ENCODE measurements at regions not wholly inside any gene's neighbourhood (a gene's known extent, or its start where the extent isn't known, plus 50 kb on each side); places are given as distances from the start of the nearest gene placed in this dataset.
"Not testable (repeated sequence)": the region's sequence is repeated elsewhere in the genome, so short reads cannot be mapped to it uniquely, and the experiment has no call there.

DNA sequence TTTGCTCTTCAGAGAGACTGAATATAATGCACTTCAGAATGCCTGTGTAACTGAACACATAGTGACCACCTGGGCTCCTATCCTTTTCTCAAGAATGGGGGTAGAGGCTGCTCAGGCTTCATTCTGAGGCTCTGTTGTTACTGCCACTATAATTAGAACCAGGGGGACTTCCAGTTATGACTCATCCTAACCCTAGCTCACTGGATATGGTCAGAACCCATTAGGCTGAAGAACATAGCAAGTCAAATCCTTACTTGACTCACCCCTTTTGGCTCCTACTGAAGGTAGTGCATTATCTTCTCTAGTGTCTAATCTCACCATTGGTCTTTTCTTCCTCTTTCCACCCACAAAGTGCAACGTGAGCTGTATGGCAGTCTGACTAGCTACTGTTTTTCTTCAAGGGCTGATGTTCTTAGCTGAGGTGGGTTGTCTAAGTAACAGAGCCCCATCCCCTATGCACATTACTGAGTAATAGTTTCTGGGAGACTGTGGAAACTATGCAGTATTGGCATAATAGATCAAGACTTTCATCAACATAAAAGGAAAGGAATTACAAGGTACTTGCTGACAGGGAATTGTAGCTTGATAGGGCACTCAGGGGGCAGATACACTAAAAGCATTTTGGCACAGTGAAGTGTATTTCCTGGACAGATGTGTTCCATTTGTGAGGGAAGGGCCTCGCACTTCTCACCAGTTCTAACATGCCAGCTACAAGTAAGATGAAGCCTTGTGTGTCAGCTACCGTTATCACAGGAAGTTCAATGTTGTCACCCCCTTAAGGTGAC is 431.0 kb upstream of the MEF2C start:
- DNase-seq = peak in 1 of 2 donors; percentile 12

DNA sequence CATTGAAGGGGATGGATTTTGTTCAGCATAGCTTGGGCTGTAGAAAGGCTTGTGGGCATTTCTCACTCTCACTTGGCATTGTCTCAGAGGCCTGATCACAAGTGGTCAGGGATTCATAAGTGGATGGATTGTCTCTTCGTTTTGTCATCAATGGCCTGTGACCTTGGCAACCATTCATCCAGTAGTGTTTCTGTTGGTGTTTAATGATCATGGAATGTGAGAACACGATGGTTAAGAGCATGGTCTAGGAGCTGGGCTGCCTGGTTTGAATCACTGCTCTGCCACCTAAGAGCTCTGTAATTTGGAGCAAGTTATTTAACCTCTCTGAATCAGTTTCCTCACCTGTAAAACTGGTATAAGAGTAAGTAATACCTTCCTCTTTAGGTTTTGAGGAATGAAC is 430.1 kb upstream of the MEF2C start:
- no peak for DNase-seq

DNA sequence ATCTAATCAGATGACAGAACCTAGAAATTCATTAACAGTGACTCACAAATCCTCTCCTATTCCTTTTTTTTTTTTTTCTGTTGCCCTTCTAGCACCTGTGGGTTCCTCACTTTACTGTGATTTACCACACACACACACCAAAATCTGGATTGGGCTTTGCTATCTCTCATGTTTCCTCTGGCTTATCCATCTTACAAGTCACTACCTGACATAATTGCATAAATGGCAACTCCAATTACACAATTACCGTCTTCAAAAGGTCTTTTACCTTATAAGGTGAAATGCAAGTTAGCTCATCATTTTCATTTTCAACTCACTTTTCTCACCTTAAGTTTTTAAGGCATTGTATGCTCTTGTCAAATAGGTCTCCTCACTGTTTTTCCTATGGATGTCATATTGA is 426.3 kb upstream of the MEF2C start:
- DNase-seq = no peak

DNA sequence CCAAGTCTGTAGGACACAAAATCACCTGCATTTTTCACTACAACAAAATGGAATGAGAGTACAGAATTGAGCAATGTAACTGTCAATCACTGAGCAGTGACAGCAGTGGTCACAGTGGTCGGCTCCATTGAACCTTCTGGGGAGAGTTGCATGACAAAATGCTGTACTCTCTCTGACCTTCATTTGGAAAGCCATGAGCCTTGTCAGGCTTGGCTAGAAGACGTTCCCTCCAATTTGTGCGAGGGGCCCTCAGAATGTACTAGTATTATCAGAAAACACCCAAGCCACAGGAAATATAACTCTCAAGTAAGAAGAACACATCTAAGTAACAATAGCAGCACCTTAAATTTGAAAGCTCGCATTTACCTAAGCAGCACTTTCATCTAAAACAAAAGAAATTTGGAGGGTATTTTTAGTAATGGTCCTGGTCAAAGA is 425.6 kb upstream of the MEF2C start:
- DNase-seq = no peak

DNA sequence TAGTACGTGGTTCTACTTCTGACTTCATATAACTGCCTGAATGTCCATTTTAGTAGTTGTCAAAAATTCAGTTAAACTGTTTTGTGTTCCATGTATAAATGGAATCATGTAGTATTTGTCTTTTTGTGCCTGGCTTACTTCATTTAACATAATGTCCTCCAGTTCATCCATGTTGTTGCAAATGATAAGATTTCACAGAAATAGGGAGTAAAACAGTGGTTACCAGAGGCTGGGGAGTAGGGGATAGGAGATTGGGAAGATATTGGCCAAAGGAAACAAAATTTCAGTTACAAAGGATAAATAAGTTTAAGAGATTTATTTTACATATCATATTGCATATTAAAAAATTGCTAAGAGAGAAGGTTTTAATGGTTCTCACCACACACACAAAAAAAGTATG is 425.0 kb upstream of the MEF2C start:
- DNase-seq = no peak

DNA sequence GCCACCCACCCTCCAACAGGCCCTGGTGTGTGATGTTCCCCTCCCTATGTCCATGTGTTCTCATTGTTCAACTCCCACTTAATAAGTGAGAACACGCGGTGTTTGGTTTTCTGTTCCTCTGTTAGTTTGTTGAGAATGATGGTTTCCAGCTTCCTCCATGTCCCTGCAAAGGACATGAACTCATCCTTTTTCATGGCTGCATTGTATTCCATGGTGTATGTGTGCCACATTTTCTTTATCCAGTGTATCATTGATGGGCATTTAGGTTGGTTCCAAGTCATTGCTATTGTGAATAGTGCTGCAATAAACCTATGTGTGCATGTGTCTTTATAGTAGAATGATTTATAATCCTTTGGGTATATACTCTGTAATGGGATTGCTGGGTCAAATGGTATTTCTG is 424.2 kb upstream of the MEF2C start:
- not testable (repeated sequence) for DNase-seq

DNA sequence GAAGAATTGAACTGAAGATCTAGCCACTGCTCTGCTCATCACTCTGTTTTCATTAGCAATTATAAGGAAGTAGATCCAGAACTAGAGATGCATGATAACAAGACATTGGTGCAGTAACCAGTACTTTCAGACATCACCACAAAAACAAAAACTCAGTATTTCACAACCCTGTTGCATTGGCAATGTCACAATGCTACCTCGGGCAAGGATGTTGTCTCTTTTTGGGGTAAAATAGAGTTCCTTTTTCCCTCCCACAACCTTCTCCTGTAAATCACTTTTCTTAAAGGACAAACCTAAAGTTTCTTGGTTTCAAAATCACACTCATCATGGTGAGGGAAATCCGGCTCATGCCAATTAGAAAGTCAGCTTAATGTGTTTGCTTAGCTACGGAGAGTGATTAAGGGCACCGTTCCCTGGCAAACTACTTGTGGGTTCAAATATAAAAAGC is 420.1 kb upstream of the MEF2C start:
- DNase-seq = peak in 1 of 2 donors; percentile 24

DNA sequence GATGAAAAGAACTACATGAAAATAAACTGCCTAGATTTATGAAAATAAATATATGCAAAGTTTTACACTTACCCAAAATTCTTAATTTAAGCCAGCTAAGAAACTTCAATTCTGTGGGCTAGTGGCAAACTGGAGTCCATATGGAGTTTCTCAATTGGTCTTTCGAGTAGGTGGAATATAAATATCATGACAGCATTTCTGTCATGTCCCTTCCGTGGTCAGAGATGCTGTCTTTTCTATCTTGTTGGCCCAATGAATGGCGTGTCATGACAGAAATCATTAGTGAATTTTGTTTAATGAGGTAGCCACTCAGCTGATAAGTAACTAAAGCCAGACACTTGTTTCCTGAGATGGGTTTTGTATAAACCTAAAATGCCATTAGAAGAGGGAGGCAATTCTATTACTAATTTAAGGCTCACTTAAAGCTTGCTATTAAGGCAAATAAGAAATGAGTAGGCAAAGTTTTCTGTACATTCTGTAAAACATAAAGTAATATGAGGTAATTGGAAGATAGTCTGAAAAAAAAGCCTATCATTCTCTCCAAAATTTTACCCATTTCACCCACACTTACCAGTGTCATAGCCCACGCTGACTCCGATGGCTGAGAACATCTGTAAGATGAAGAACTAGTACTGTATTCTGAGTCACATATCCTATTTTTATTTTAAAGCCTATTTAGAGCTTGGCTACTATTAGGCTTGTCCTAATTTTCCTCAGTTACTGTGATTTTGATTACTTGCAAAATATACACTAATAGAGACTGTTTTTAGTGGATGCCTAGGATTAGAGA is 419.3 kb upstream of the MEF2C start:
- DNase-seq = no peak

DNA sequence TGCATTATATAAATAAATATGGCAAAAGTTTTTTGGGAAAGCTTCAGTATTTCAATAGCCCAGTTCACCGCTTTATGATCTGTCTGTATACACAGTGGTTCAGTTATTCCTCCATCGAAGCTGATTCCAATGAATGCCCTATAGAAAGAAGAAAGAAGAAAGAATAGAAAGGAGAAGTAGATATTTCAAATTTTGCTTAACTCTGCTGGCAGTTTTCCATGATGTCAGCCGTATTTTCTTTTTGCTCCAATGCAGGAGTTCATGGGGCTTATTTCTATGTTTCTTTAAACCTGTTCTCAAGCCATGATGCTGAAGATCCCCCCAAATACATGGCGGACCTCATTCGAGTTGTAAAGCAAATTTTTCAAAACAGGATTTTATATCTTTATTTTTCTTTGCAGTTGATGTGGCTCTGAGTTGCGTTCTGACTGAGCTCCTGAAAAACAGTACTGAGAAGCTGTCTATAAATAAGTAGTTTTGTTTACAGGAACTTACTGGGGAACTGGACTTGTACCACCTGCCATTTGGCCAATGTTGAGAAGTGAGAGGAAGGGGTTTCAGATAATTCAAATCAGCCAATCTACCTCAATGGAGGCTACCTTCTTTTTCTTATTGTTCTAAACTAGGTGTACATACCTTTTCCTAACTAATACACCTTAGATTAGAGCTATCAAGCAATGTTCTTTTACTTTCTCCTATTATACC is 418.5 kb upstream of the MEF2C start:
- DNase-seq = no peak

DNA sequence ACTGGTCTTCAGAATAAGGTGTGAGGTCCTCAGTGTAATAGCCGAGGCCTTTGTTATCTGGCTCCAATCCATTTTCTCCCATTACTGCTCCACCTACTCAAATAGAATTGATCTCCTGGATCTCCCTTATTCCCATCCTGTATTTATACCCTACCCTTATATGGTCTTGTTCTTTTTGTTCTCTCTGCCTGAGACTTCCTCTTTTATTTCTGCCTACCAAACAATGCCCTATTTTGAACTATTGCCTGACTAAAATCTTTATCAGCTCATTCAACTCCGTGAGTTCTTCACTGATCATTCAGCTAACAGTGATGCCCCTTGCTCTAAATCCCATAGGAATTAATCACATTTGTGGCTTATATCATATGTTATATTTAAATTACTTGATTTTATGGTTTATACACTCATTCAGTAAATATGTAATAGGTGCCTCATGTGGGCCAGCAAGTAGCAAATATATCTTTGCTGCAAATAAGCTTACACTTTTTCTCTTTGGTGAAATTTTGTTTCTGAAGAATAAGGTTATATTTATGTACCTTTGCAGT is 417.5 kb upstream of the MEF2C start:
- no peak for DNase-seq

DNA sequence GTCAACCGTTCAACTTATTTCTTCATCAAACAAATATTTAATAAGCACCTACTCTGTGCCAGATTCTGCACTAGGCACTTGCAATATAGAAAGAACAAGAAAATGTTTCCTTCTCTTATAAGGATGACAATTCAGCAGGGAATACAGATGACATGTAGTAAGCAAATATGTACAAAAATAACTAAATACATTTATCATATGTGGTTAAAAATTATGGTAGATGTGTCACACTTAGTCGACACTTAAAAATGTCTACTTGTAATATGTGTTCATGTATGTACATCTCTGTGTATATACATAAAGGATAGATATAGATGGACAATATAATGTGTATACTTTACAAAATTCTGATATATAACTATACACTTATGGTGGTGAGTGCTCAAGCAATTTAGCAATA is 417.0 kb upstream of the MEF2C start:
- no peak for DNase-seq

DNA sequence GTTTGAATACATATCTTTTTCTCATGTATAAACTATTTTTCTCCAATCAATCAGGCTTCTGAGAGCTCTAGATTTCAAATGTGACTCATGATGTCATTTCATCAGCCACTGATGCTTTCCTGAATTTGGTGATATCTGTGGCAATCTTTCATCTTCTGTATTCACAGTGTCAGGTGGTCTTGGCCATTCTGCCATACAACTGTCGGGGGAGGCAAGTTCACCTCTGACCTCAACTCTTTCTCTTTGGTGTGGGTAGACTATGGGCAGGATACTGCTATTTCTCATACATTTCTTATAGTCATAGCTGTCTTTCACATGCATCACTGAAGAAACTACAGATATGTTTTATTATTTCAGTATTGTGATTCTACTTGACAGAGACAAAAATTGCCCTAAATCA is 414.1 kb upstream of the MEF2C start:
- no peak for DNase-seq

DNA sequence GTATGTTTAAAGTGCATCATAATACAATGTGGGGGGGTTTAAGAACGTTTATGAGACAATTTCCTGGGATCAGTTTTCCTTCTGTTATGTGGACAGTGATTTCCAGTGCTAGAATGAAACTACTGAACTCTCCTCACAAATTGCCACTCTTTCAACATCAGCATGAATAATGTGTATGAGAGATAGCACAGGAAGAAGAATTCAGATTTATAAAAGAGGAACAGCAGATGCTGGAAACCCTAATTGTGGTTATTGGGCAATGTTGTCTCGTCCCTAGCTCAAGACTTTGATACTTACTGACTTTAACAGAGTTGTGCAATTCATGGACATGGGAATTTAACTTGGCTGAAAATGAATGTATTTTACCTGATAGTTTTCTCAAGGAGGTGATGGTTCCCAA is 410.8 kb upstream of the MEF2C start:
- peak in 1 of 2 donors; percentile 9 for DNase-seq

DNA sequence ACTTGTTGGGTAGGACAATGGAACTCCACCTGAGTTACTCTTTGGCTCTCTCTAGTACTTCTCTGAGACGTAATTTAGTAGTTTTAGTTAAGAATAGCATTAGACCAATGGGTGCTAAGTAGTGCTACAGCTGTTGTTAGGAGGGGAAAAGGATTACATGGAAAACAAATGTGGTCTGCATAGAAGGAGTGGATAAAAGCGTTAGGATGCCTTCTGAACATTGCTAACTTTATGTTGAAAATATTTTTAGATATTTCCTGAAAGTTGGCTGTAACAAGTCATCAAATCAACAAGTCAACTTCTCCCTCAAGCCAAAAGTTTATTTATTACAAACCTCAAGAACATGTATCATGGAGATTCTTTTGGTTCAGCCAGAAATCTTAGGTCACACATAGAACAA is 409.5 kb upstream of the MEF2C start:
- DNase-seq = no peak

DNA sequence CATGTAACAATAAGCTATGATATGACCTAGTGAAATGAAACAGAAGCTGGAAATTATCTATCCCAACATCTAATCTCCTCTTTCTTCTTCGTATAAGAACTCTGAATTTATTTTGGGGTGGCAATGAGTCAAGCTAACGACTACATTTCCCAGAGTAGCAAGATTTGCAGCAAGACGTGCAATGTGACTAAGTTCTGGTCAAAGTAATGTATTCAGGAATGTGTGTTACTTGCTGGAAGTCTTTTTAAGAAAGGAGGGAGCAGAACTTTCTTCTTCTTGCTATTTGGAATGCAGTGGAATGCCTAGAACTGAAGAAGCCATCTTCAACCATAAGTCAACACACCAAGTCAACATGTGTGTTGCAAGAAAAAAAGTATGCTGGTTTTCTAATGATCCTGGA is 406.6 kb upstream of the MEF2C start:
- DNase-seq = no peak

DNA sequence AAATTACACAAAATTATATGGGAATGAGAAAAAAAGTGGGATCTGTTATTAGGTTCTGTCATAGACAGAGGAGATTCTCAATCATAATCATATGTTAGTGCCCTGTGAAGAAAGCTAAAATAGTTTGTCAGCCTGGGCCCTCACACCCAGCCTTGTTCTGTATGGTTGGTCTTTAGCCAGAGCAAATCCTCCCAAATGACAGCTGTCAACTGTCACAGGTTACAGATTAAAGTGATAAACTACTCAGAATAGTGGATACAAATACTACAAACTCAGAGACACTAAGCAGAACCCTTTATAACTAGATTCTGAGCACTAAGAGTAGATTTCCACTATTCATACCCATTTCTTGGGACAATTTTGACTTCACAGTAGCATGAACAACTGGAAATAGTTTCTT is 405.0 kb upstream of the MEF2C start:
- no peak for DNase-seq

DNA sequence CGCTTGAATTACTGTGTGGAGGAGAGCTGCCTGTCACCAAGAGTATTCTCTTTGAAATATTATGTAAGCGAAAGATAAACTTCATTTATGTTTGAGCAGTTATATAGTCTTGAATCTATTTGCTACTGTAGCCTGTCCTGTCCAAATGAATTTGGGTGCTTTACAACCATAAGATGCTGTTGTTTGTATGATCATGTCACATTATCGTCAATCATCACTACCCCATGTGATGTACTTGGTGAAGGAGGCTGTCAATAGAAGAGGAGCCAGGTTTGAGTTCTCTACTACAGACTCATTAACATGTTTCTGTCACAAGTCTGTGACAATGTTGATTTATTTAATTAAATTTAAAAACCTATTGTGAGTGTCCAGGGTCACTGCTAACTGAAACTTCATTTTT is 403.3 kb upstream of the MEF2C start:
- no peak for DNase-seq

DNA sequence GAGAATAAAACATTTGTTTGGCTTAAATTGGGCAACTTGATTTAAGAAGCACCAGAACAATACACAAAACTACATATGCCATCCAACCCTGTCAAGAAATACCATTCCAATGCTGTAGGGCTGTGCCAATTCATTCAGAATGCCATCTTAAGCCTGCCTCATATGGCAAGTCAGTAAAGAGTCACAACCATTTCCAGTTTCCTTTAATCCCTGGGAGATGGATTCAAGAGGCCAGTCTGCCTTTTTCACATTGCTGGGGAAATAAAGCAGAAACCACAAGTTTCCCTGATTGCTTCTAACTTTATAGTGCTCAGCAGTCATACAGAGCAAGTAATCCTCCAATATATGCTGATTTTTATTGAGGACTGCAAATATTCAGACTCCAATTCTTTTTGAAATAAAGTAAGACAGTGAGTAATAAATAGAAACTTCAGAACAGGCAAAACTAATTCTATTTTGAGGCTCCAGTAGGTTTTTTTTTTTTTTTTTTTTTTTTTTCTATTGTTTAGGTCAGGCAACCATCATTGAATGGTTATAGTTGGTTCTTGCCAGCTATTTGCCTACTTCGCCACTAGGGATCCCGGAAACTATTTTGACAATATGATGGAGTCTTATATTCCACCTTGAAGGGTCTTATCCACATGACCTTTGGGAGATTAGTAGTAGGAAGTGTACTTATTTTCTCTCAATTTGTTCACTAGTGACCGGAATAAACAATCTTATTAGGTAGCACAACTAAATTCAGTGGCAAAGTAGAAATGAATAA is 400.9 kb upstream of the MEF2C start:
- DNase-seq = no peak

DNA sequence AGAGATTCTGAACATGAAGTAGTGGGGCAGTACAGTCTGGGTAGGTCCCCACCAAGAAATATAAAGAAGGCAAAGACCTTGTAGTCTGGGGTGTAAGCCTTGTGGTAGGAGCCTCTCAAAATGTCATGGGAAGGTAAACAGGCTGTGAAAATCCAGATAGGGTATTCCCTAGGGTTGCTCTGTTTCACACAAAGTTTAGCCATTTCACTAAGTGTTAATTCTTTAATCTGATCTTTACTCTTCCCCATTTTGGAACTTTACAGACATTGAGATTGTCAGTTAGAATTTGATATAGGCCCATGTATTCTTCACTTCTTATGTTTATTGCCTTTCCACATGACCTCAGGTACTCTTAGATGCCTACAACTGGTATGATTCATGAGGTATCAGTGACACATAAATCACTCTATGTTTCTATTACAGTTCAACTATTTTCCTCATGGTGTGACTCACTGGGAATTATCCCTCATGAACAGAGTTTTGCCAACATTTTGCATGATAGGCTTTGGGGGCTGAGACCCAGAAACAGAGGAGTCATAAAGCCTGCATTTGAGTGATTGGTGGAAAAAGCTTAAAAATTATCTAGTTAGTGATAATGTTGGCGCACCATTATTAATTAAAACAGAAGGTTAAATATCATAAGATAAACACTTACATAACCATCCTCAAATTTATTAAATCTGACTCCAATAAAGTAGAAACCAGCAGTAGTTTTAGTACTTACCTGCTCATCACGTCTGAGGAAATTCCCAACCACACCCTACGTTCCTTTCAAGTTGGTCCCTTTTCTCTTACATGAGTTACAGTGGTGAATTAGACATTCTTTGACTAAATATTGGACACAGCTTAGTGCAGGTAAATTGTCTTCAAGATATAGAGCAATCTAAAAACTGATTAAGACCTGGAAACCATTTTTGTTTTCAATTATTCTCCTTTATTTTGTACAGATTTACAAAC is 399.8 kb upstream of the MEF2C start:
- DNase-seq = no peak

DNA sequence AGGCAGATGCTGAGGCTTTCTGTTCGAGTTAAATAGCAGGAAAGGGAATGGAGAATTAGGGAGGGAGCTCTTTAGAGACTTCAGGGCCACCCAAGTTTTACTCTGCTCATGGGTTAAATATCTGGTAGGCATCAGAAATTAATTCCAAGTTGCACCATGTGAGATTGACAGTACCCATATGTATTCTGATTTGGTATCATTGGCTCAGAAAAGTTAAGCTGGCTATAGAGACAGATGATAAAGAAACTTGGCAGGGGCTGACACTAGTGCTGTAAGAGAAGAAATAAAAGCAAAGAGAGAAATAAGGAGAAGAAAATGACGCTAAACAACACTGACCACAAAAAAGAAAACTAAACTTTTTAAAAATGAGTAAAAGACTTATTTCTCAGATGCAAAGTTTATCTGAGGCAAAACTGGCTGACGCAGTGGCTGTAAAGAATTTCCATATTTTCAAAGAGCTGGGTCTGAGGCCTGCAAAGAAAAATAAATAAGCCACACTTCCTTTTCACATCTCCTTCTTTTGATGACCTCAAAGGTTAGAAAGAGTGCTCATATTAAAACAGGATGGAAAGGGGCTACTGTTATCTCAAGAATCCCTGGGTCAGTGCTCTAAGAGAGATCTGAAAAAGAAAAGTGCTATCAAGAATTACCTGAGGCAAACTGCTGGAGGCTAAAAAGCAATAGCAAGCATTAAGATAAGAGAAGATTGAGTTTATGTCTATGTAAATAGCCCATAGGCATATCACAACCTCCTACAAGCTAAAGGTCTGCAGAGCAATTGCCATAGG is 399.0 kb upstream of the MEF2C start:
- DNase-seq = no peak

DNA sequence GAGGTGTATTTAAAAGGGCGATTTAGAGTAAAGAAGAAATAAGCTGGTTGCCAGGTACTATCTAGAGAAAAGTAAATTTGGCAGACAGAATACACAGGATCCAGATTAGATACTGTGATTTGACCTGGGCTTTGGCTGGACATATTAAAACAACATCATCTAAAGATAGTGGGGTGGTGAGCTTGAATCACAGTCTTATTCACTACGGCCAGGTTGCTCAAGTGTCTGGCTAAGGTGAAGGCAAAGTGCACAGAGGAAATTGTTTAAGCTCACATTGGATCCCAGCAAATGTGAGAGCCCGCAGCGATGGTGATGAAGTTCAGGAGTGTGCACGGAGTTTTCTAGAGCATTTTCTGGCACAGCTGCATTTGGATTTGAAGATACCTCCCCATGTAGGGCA is 398.2 kb upstream of the MEF2C start:
- DNase-seq = no peak

Data from CD4-positive, alpha-beta T cell treated with Interleukin-1 beta for 1 hour (primary cell).